ENCODE measurements at regions not wholly inside any gene's neighbourhood (a gene's known extent, or its start where the extent isn't known, plus 50 kb on each side); places are given as distances from the start of the nearest gene placed in this dataset.
"Not testable (repeated sequence)": the region's sequence is repeated elsewhere in the genome, so short reads cannot be mapped to it uniquely, and the experiment has no call there.

DNA sequence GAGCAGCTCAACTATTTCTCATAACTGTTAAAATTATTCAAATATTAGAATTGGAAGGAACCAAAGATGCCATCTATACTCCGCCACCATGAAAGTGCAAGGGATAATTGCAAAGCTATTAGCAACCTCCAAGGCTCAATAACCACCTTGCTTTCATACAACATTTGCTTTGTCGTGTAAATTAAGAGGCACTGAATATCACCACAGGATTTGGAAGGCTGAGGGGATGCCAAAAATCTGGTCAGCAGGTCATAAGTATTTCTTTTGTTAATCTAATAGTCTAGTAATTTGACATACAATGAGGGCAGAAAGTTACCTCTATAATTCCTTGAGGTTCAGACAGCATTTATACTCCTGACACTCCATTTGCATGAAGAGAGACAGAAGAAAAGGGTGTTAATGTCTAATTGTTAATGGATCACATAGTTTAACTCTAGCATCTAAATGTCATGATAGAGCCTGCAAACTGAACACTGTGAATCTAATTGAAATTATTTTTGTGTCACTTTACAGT, 200.9 kb upstream of the DIAPH2 start:
- Mint-ChIP-seq H3K9me3 (peaks cover 0 to 4% (median 0%) of the 10 kb centered on the region in 7 donors), H3K27ac (no peak overlapping the region), H3K27me3 (no peaks in the 10 kb centered on the region), H3K4me1 (no peaks in the 10 kb centered on the region), H3K4me3 (no peak overlapping the region), H3K36me3 (no peaks in the 10 kb centered on the region)
- no peak for DNase-seq
- ATAC-seq (ENCODE audit: low read depth in 2 of 2), result no peak

DNA sequence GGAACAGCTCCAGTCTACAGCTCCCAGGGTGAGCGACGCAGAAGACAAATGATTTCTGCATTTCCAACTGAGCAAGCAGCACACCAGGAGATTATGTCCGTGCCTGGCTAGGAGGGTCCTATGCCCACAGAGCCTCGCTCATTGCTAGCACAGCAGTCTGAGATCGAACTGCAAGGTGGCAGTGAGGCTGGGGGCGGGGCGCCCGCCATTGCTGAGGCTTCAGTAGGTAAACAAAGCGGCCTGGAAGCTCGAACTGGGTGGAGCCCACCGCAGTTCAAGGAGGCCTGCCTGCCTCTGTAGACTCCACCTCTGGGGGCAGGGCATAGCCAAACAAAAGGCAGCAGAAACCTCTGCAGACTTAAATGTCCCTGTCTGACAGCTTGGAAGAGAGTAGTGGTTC, 198.0 kb upstream of the DIAPH2 start:
- H3K27ac Mint-ChIP-seq; H3K9me3 Mint-ChIP-seq; H3K4me1 Mint-ChIP-seq; DNase-seq; ATAC-seq (ENCODE audit: low read depth in 2 of 2); H3K4me3 Mint-ChIP-seq; H3K36me3 Mint-ChIP-seq; H3K27me3 Mint-ChIP-seq: not testable (repeated sequence)

DNA sequence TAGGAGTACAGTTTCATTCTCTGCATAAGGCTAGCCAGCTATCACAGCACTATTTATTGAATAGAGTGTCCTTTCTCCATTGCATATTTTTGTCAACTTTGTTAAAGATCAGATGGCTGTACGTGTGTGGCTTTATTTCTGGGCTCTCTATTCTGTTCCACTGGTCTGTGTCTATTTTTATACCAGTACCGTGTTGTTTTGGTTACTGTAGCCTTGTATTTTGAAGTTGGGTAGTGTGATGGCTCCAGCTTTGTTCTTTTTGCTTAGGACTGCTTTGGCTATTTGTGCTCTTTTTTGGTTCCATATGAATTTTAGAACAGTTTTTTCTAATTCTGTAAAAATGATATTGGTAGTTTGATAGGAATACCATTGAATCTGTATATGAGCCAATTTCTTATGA, 182.1 kb upstream of the DIAPH2 start:
- DNase-seq (no peak), ATAC-seq (ENCODE audit: low read depth in 2 of 2) (no peak)
- Mint-ChIP-seq H3K27ac (no peak overlapping the region), H3K4me1 (no peaks in the 10 kb centered on the region), H3K4me3 (no peak overlapping the region), H3K27me3 (no peaks in the 10 kb centered on the region), H3K9me3 (peaks cover 0 to 5% (median 3%) of the 10 kb centered on the region in 7 donors), H3K36me3 (no peaks in the 10 kb centered on the region)

DNA sequence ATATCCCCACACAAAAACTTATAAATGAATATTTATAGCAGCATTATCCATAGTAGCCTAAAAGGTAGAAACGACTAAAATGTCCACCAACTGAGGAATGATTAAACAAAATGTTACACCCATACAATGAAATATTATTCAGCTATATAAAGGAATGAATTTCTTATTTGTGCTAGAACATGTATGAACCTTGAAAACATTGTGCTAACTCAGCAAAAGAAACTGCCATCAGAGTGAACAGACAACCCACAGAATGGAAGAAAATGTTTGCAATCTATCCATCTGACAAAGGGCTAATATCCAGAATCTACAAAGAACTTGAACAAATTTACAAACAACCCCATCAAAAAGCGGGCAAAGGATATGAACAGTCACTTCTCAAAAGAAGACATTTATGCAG, 155.3 kb upstream of the DIAPH2 start:
- H3K36me3 Mint-ChIP-seq; H3K4me1 Mint-ChIP-seq; H3K27ac Mint-ChIP-seq; H3K4me3 Mint-ChIP-seq; H3K9me3 Mint-ChIP-seq; H3K27me3 Mint-ChIP-seq; ATAC-seq (ENCODE audit: low read depth in 2 of 2); DNase-seq: not testable (repeated sequence)

DNA sequence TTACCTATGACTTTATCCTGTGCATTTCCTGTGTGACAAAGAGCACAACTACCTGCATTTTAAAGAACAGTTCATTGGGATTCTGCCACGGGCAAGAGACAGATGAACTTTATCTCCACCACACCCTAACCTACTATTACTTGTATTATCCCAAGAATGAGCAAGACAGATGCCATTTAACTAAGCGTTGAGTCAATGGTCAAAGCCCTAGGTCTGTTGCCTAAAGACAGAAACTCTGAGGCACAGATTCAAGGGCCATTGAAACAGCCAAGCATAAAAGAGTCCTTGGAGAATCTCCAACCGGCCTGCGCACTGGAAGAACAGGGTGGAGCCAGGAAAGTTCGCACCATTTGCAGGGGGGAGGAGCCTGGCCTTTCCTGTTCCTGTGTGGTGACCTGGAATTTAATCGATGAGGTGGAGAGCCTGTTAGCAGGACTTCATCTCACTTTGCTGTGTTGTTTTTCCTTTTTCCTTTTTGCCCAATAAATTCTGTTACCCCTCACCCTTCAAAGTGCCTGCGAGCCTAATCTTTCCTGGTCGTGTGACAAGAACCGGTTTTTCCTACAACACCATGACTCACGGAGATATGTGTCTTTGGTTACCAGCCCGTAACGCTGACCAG, 146.4 kb upstream of the DIAPH2 start:
- no peak for ATAC-seq (ENCODE audit: low read depth in 2 of 2)
- no peak for DNase-seq
- no peaks in the 10 kb centered on the region for H3K36me3 Mint-ChIP-seq
- peaks cover 0 to 4% (median 0%) of the 10 kb centered on the region in 3 donors for H3K27me3 Mint-ChIP-seq
- no peak overlapping the region for H3K4me3 Mint-ChIP-seq
- H3K9me3 Mint-ChIP-seq, result peaks cover 0 to 5% (median 0%) of the 10 kb centered on the region in 7 donors
- no peaks in the 10 kb centered on the region for H3K4me1 Mint-ChIP-seq
- no peak overlapping the region for H3K27ac Mint-ChIP-seq

DNA sequence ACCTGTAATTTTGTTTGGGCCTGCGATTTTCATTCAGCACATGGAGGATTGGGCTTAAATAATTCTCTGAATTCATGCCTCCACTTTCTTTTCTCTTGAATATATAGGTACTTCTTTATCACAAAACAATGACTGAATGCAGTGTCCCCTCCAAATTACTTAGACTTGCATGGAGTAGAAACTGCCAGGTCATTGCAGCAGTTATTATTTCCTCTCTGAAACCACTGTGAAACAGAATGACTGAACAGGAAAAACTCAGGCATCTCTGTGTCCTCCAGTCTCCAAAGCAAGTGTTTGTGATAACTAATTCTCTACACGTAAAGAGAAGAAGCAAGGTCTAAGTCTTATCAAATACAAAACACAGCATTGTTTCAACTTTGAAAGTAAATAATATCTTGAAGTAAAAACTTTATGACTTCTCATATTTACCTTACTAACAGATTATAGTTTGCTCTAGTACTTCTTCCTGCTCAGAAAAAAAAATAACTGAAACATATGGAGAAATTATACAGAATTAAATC, 144.5 kb upstream of the DIAPH2 start:
- no peak for ATAC-seq (ENCODE audit: low read depth in 2 of 2)
- Mint-ChIP-seq H3K27me3 (peaks cover 0 to 4% (median 0%) of the 10 kb centered on the region in 3 donors), H3K4me1 (no peaks in the 10 kb centered on the region), H3K36me3 (no peaks in the 10 kb centered on the region), H3K9me3 (peaks cover 0 to 5% (median 0%) of the 10 kb centered on the region in 7 donors), H3K4me3 (no peak overlapping the region), H3K27ac (no peak overlapping the region)
- no peak for DNase-seq

DNA sequence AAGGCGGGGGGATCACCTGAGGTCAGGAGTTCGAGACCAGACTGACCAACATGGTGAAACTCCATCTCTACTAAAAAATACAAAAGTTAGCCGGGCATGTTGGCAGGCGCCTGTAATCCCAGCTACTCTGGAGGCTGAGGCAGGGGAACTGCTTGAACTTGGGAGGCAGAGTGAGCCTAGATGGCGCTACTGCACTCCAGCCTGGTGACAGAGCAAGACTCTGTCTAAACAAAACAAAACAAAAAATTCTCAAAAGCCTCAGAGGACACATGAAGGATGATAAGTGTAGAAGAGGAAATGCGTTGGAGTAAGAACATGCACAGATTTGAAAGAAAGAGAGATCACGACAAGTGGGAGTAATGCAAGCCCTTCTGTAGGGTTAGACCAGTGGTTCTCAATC, 138.4 kb upstream of the DIAPH2 start:
- not testable (repeated sequence) for ATAC-seq (ENCODE audit: low read depth in 2 of 2); H3K27ac Mint-ChIP-seq; DNase-seq; H3K4me3 Mint-ChIP-seq; H3K9me3 Mint-ChIP-seq; H3K27me3 Mint-ChIP-seq; H3K4me1 Mint-ChIP-seq; H3K36me3 Mint-ChIP-seq

DNA sequence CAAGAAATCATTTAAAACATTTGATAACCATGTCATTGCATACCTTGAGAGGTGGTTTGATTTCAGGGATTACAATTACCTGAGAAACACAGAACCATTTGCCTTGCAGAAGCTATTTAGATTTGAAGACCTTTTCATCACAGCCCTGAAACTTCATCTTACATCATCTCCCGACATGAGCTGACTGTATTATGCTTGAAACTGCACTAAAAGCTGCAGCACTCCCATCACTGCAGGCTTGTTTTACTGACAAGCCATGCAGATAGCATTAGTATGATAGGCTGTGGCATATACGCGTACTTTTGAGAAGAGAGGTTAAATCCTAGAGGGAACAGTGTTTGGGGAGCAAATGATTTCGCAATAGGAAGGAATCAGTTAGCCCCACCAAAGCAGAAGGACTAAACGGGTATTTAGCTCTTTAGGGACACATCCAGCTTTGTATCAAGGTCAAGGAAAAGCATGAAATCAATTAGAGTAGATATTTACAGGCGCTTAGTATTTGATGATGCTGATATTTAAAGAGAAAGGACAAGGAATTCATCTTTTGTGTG, 133.2 kb upstream of the DIAPH2 start:
- no peaks in the 10 kb centered on the region for H3K9me3 Mint-ChIP-seq
- H3K36me3 Mint-ChIP-seq, result no peaks in the 10 kb centered on the region
- no peak for ATAC-seq (ENCODE audit: low read depth in 2 of 2)
- no peaks in the 10 kb centered on the region for H3K4me1 Mint-ChIP-seq
- DNase-seq, result no peak
- no peak overlapping the region for H3K27ac Mint-ChIP-seq
- no peak overlapping the region for H3K4me3 Mint-ChIP-seq
- peaks cover 0 to 2% (median 0%) of the 10 kb centered on the region in 3 donors for H3K27me3 Mint-ChIP-seq

DNA sequence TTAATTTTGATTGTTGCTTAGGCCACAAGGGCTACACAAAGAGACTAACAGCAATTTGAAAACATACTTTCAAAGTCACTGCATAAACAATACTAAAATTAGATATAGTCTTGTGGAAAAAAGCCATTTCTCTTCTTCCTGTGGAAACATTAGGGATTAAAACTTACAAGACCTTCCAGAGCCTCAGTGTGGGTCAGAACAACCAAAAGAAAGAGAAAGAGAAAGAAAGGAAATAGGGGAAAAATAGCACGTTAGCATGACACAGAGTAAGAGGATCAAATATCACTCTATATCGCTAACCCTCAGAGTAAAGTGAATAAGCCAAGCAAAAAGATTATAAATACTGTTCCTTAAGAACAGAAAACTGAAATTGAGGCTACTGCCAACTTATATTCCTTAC, 127.8 kb upstream of the DIAPH2 start:
- no peaks in the 10 kb centered on the region for H3K27me3 Mint-ChIP-seq
- ATAC-seq (ENCODE audit: low read depth in 2 of 2) (no peak), DNase-seq (no peak)
- no peak overlapping the region for H3K4me3 Mint-ChIP-seq
- H3K36me3 Mint-ChIP-seq, result no peaks in the 10 kb centered on the region
- no peaks in the 10 kb centered on the region for H3K9me3 Mint-ChIP-seq
- no peaks in the 10 kb centered on the region for H3K4me1 Mint-ChIP-seq
- no peak overlapping the region for H3K27ac Mint-ChIP-seq

DNA sequence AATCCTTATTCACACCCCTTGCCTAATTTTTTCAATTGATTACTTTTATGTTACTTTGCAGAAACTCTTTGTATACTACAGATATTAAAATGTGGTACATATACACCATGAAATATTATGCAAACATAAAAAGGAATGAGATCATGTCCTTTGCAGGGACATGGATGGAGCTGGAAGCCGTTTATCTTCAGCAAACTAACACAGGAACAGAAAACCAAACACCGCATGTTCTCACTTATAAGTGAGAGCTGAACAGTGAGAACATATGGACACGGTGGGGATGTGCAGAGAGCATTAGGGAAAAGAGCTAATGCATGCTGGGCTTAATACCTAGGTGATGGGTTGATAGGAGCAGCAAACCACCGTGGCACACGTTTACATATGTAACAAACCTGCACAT, 123.5 kb upstream of the DIAPH2 start:
- not testable (repeated sequence) for ATAC-seq (ENCODE audit: low read depth in 2 of 2); H3K4me1 Mint-ChIP-seq; DNase-seq; H3K27me3 Mint-ChIP-seq; H3K27ac Mint-ChIP-seq; H3K9me3 Mint-ChIP-seq; H3K4me3 Mint-ChIP-seq; H3K36me3 Mint-ChIP-seq

DNA sequence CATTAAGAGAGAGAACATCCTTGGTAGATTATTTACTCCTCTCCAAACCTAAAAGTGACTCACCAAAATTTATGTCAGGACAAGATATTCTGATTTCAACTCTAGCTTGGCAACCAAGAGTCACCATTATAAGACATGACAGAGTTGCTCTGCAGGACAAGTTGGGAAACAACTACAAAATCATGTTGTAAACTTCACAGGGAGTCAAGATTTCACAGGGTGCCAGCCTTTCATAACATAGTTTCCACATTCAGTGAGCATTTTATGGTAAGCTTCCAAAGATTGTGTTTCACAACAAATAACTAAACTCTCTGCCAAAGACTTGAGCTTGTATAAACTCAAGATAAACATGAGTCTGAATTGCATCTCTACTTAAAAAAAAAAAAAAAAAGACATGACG, 121.0 kb upstream of the DIAPH2 start:
- H3K4me3 Mint-ChIP-seq, result no peak overlapping the region
- no peaks in the 10 kb centered on the region for H3K4me1 Mint-ChIP-seq
- no peaks in the 10 kb centered on the region for H3K27me3 Mint-ChIP-seq
- no peak overlapping the region for H3K27ac Mint-ChIP-seq
- ATAC-seq (ENCODE audit: low read depth in 2 of 2) (no peak), DNase-seq (no peak)
- H3K36me3 Mint-ChIP-seq, result no peaks in the 10 kb centered on the region
- no peaks in the 10 kb centered on the region for H3K9me3 Mint-ChIP-seq

DNA sequence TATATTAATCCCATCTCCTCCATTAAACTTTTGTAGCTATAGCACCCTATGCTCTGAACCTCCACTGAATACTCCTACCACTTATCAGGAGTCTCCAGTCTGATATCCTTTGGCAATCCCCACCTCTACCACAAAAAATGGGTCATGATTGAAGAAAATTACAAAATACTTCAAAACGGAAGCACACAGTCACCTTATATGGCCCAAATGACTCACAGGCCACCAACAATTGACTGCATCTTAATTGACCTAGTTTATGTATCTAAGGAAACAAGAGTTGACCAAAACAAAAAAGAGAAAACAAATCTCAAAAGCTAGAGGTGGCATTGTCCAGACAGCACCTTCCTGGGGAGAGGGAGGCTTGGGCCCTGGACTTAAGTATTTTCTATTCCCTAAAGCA, 120.0 kb upstream of the DIAPH2 start:
- H3K27me3 Mint-ChIP-seq, result no peaks in the 10 kb centered on the region
- no peak overlapping the region for H3K4me3 Mint-ChIP-seq
- H3K4me1 Mint-ChIP-seq, result no peaks in the 10 kb centered on the region
- DNase-seq (no peak), ATAC-seq (ENCODE audit: low read depth in 2 of 2) (no peak)
- H3K27ac Mint-ChIP-seq, result no peak overlapping the region
- no peaks in the 10 kb centered on the region for H3K36me3 Mint-ChIP-seq
- no peaks in the 10 kb centered on the region for H3K9me3 Mint-ChIP-seq

DNA sequence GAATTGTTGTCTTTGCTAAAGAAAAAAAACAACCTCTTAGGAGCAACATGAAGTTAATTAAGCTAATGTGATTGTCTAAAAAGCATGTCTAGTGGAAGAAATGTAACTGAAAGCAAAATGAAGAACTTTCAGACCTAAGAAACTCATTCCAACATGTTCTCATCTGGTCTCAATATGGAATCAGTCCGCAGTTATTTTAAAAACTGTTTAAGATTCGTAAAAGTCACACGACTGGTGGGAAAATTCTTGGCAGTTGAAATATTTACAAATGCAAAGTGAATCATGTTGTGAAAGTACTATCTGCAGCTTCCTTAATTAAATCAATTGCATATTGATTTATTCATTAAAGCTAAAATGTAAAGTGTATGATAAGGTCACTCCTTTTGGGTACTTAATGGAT, 117.8 kb upstream of the DIAPH2 start:
- Mint-ChIP-seq H3K27ac (no peak overlapping the region), H3K9me3 (no peaks in the 10 kb centered on the region), H3K4me3 (no peak overlapping the region), H3K4me1 (no peaks in the 10 kb centered on the region), H3K36me3 (no peaks in the 10 kb centered on the region), H3K27me3 (no peaks in the 10 kb centered on the region)
- ATAC-seq (ENCODE audit: low read depth in 2 of 2), result no peak
- DNase-seq, result no peak

DNA sequence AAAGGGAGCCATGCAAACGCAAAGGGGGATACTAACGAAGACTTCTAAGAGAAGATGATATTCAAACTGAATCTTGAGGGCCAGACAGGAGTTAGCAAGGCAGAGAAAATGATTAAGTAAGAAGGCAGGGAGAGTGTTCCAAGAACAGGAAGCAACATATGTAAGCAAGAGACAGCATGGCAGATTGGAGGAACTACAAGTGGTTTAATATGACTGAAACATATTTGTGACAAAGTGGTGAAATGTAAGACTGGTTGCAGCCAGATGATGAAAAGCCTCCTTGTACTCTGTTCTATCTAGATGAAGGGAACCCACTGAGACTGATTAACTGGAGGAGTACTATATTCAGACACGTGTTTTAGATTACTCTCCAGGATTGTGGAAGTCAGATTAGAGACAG, 116.6 kb upstream of the DIAPH2 start:
- H3K4me1 Mint-ChIP-seq, result no peaks in the 10 kb centered on the region
- H3K4me3 Mint-ChIP-seq, result no peak overlapping the region
- H3K27ac Mint-ChIP-seq, result no peak overlapping the region
- no peak for ATAC-seq (ENCODE audit: low read depth in 2 of 2)
- H3K36me3 Mint-ChIP-seq, result no peaks in the 10 kb centered on the region
- H3K27me3 Mint-ChIP-seq, result no peaks in the 10 kb centered on the region
- no peaks in the 10 kb centered on the region for H3K9me3 Mint-ChIP-seq
- DNase-seq, result no peak

All from naive B cell (primary cell).